ENCODE measurements at regions not wholly inside any gene's neighbourhood (a gene's known extent, or its start where the extent isn't known, plus 50 kb on each side); places are given as distances from the start of the nearest gene placed in this dataset.

- no peaks in the 10 kb centered on the region for H3K36me3 ChIP-seq
- no peak overlapping the region for H3K4me2 ChIP-seq
- H3K9ac ChIP-seq, result no peak overlapping the region
These were observed 355.0 kb upstream of the PCDH20 start for GRCh38 chr13:61770681-61771080.

DNA sequence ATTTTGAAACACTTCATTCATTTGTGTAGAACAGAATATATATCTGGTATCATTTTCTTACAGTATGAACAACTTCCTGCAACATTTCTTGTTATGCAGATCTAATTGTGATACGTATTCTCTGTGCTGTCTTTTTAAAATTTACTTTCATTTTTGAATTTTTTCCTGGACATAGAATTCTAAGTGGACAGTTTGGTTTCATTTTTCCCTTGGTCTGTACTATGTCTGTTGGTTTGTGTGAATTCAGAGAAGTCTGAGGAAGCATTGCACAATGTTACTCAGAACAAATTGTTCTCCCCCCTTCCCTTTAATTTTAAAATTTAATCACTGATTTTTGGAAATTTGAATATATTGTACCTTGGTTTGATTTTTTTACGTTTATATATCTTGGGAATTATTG lies 352.5 kb upstream of the PCDH20 start:
- Histone ChIP-seq H3K9ac (no peak overlapping the region), H3K4me2 (no peak overlapping the region), H3K27ac (no peak overlapping the region), H4K20me1 (no peaks in the 10 kb centered on the region), H3K27me3 (no peaks in the 10 kb centered on the region), H3K4me1 (no peaks in the 10 kb centered on the region), H3K36me3 (no peaks in the 10 kb centered on the region), H3K9me3 (no peaks in the 10 kb centered on the region), H3K4me3 (no peak overlapping the region)
- TF ChIP-seq Cebpa-rat (IDR thresholded peaks at IDR 0.05), result no peak

More at GRCh38 chr13:61770681-61771080, 355.0 kb upstream of the PCDH20 start:
- no peak for TF ChIP-seq Cebpa-rat (IDR thresholded peaks at IDR 0.05)
- Histone ChIP-seq H3K9me3 (no peaks in the 10 kb centered on the region), H3K4me1 (no peaks in the 10 kb centered on the region), H3K27ac (no peak overlapping the region), H3K27me3 (no peaks in the 10 kb centered on the region), H3K4me3 (no peak overlapping the region), H4K20me1 (no peaks in the 10 kb centered on the region)

DNA sequence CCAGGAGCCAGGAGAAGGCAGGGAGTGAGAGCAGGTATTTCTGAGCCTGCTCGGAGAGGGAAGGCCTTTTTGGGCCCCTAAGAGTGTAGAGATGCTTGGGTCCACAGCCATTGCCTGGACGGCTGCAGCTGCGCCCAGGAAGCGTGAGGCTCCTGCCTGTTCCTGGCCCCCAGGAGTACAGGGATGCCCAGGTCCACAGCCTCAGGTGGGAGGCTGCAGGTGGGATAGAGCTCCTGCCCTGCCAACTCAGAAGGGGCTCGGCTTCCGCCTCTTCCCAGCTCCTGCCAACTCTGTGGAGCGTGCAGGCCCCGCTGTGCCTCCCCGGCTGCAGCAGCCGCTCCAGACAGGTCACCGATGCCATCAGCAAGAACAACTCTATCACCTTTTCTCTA lies 351.0 kb upstream of the PCDH20 start:
- Histone ChIP-seq H3K27me3 (no peaks in the 10 kb centered on the region), H3K36me3 (no peaks in the 10 kb centered on the region), H3K4me3 (no peak overlapping the region), H3K9me3 (no peaks in the 10 kb centered on the region), H3K4me2 (no peak overlapping the region), H4K20me1 (no peaks in the 10 kb centered on the region), H3K9ac (no peak overlapping the region), H3K27ac (no peak overlapping the region), H3K4me1 (no peaks in the 10 kb centered on the region)
- TF ChIP-seq Cebpa-rat (IDR thresholded peaks at IDR 0.05), result no peak

GRCh38 chr13:61765940-61766666 lies 350.5 kb upstream of the PCDH20 start:
- Histone ChIP-seq H4K20me1 (no peaks in the 10 kb centered on the region), H3K4me3 (no peak overlapping the region), H3K27ac (no peak overlapping the region), H3K9me3 (no peaks in the 10 kb centered on the region), H3K9ac (no peak overlapping the region), H3K4me2 (no peak overlapping the region), H3K27me3 (no peaks in the 10 kb centered on the region), H3K4me1 (no peaks in the 10 kb centered on the region), H3K36me3 (no peaks in the 10 kb centered on the region)
- TF ChIP-seq Cebpa-rat (IDR thresholded peaks at IDR 0.05), result no peak

DNA sequence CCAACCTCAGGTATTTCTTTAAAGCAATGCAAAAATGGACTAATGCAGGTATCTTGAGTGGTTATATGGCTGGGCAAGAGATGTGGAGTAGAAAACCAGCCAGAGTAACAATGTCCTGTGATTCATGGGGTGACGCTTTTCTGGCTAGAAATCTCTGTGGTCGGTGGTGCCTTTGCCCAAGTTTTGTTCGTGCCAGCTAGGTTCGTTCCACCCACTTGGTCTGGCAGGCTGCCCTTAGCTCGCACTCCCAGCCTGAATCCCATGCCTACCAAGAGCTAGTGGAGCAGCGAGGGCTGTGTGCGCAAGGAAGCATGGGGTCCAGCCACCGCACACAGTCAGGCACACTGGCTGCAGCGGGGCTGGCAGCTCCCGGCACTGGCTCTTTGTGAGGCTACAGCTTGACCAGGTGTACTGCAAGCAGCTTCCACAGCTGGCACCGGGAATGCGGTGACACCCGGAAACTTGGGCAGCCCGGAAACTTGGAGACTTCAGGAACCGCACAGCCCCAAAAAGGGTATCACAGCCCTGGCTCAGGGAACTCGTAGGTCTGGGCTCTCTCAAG lies 349.6 kb upstream of the PCDH20 start:
- no peaks in the 10 kb centered on the region for H4K20me1 ChIP-seq
- no peaks in the 10 kb centered on the region for H3K27me3 ChIP-seq
- no peak for TF ChIP-seq Cebpa-rat (IDR thresholded peaks at IDR 0.05)
- no peak overlapping the region for H3K4me3 ChIP-seq
- H3K36me3 ChIP-seq, result no peaks in the 10 kb centered on the region
- no peak overlapping the region for H3K9ac ChIP-seq
- no peak overlapping the region for H3K4me2 ChIP-seq
- no peaks in the 10 kb centered on the region for H3K9me3 ChIP-seq
- no peaks in the 10 kb centered on the region for H3K4me1 ChIP-seq
- H3K27ac ChIP-seq, result no peak overlapping the region

GRCh38 chr13:61761690-61762089 lies 346.0 kb upstream of the PCDH20 start:
- no peaks in the 10 kb centered on the region for H3K9me3 ChIP-seq
- TF ChIP-seq Cebpa-rat (IDR thresholded peaks at IDR 0.05), result no peak
- H4K20me1 ChIP-seq, result no peaks in the 10 kb centered on the region
- no peaks in the 10 kb centered on the region for H3K36me3 ChIP-seq
- no peak overlapping the region for H3K27ac ChIP-seq
- no peaks in the 10 kb centered on the region for H3K27me3 ChIP-seq
- H3K4me1 ChIP-seq, result no peaks in the 10 kb centered on the region
- no peak overlapping the region for H3K4me3 ChIP-seq
- no peak overlapping the region for H3K9ac ChIP-seq
- H3K4me2 ChIP-seq, result no peak overlapping the region

DNA sequence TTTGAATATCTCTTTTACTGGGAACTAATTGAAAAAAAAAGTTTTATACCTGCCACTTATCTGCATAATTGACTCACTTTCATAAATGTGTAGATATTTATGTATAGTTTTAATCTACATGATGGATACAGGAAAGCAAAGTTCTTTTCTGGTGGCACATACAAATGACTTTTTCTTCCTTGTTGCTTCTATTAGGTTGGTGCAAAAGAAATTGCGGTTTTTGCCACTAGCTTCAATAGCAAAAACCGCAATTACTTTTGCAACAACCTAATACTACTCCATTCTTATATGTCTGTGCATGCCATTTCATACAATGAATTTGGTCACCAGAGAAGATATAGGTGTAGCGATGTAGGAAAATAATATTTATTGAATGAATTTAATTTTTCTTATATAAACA lies 344.5 kb upstream of the PCDH20 start:
- no peaks in the 10 kb centered on the region for H4K20me1 ChIP-seq
- H3K9me3 ChIP-seq, result no peaks in the 10 kb centered on the region
- no peak overlapping the region for H3K27ac ChIP-seq
- TF ChIP-seq Cebpa-rat (IDR thresholded peaks at IDR 0.05), result no peak
- no peak overlapping the region for H3K4me3 ChIP-seq
- H3K27me3 ChIP-seq, result no peaks in the 10 kb centered on the region
- H3K36me3 ChIP-seq, result no peaks in the 10 kb centered on the region
- no peak overlapping the region for H3K9ac ChIP-seq
- H3K4me2 ChIP-seq, result no peak overlapping the region
- H3K4me1 ChIP-seq, result no peaks in the 10 kb centered on the region

DNA sequence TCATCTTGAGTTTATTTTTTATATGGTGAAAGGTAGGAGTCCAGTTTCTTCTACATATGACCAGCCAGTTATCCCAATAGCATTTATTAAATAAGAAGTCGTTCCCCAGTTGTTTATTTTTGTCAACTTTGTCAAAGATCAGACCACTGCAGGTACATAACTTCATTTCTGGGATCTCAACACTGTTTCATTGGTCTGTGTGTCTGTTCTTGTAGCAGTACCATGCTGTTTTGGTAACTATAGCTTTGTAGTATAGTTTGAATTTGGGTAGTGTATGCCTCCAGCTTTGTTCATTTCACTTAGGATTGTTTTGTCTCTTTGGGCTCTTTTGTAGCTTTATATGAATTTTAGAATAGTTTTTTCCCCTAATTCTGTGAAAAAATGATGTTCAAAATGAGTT lies 340.4 kb upstream of the PCDH20 start:
- H3K27me3 ChIP-seq, result no peaks in the 10 kb centered on the region
- no peak overlapping the region for H3K4me3 ChIP-seq
- H4K20me1 ChIP-seq, result no peaks in the 10 kb centered on the region
- no peak overlapping the region for H3K4me2 ChIP-seq
- TF ChIP-seq Cebpa-rat (IDR thresholded peaks at IDR 0.05), result no peak
- no peaks in the 10 kb centered on the region for H3K9me3 ChIP-seq
- no peaks in the 10 kb centered on the region for H3K36me3 ChIP-seq
- no peaks in the 10 kb centered on the region for H3K4me1 ChIP-seq
- H3K9ac ChIP-seq, result no peak overlapping the region
- H3K27ac ChIP-seq, result no peak overlapping the region

DNA sequence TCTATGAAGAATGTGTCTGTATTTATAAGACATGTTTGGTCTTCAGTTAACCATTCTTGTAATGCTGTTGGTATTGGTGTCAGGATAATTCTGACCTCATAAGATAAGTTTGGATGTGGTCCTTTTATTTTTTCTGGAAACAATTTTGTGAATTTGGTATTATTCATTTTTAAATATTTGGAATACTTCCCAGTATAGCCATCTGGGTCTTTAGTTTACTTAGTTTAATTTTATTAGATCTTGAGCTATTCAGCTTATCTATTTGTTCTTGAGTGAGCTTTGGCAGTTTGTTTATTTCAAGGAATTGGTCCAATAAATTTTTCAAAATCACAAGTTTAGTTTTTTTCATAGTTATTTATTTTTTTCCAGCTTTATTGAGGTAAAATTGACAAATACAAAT lies 335.4 kb upstream of the PCDH20 start:
- H3K36me3 ChIP-seq, result no peaks in the 10 kb centered on the region
- H3K4me2 ChIP-seq, result no peak overlapping the region
- no peak overlapping the region for H3K9ac ChIP-seq
- no peaks in the 10 kb centered on the region for H4K20me1 ChIP-seq
- H3K27me3 ChIP-seq, result no peaks in the 10 kb centered on the region
- no peaks in the 10 kb centered on the region for H3K4me1 ChIP-seq
- H3K9me3 ChIP-seq, result no peaks in the 10 kb centered on the region
- H3K27ac ChIP-seq, result no peak overlapping the region
- no peak overlapping the region for H3K4me3 ChIP-seq
- TF ChIP-seq Cebpa-rat (IDR thresholded peaks at IDR 0.05), result no peak

GRCh38 chr13:61738236-61738750 lies 322.6 kb upstream of the PCDH20 start:
- TF ChIP-seq Cebpa-rat (IDR thresholded peaks at IDR 0.05), result no peak
- H3K9ac ChIP-seq, result no peak overlapping the region
- H4K20me1 ChIP-seq, result no peaks in the 10 kb centered on the region
- no peak overlapping the region for H3K27ac ChIP-seq
- H3K4me3 ChIP-seq, result no peak overlapping the region
- H3K36me3 ChIP-seq, result no peaks in the 10 kb centered on the region
- no peaks in the 10 kb centered on the region for H3K9me3 ChIP-seq
- H3K4me2 ChIP-seq, result no peak overlapping the region
- no peaks in the 10 kb centered on the region for H3K4me1 ChIP-seq
- no peaks in the 10 kb centered on the region for H3K27me3 ChIP-seq

Data from BLaER1 (cell line).